Stimulated activated effector memory CD8-positive, alpha-beta T cell treated with anti-CD3 and anti-CD28 coated beads, Interleukin-12 subunit alpha, Interleukin-12 subunit beta, amount 100 ng/mL, for 72 hours (primary cell): ENCODE measurements at regions not wholly inside any gene's neighbourhood (a gene's known extent, or its start where the extent isn't known, plus 50 kb on each side); places are given as distances from the start of the nearest gene placed in this dataset.

ENCODE experiments used
- ATAC-seq: fragments of 150-1000 bp; cut with Tn5 transposase; 2 replicates; pipeline ENCODE4 v1.10.0; 2021
- DNase-seq, 2 donors: peaks; one replicate each; pipeline ENCODE4 v3.0.0; 2021 to 2022; ENCODE audit warnings: low spot score in 2 of 2
- H3K27ac Mint-ChIP-seq: one replicate; pipeline ENCODE4 v1.8.0; 2022; ENCODE audit warnings: mild to moderate bottlenecking, mixed read lengths
- H3K36me3 Mint-ChIP-seq: one replicate; pipeline ENCODE4 v1.8.0; 2022; ENCODE audit warnings: mild to moderate bottlenecking, mixed read lengths
- H3K4me1 Mint-ChIP-seq: one replicate; pipeline ENCODE4 v1.8.0; 2022; ENCODE audit warnings: mixed read lengths
- H3K4me3 Mint-ChIP-seq: one replicate; pipeline ENCODE4 v1.8.0; 2022; ENCODE audit warnings: mild to moderate bottlenecking, mixed read lengths
- H3K9me3 Mint-ChIP-seq: one replicate; pipeline ENCODE4 v1.8.0; 2022; ENCODE audit warnings: mixed read lengths

- no peaks in the 10 kb centered on the region for H3K36me3 Mint-ChIP-seq
Measured at GRCh38 chr3:21357241-21357640, 393.8 kb downstream of the ZNF385D start.

GRCh38 chr3:21356402-21356801, 394.6 kb downstream of the ZNF385D start:
- DNase-seq (no peak), ATAC-seq (no peak)
- Mint-ChIP-seq H3K4me1 (no peaks in the 10 kb centered on the region), H3K36me3 (no peaks in the 10 kb centered on the region), H3K9me3 (peaks cover 8% of the 10 kb centered on the region), H3K4me3 (no peak overlapping the region), H3K27ac (no peak overlapping the region)

More at GRCh38 chr3:21357241-21357640, 393.8 kb downstream of the ZNF385D start:
- Mint-ChIP-seq H3K9me3 (peaks cover 7% of the 10 kb centered on the region), H3K4me3 (no peak overlapping the region), H3K27ac (no peak overlapping the region), H3K4me1 (no peaks in the 10 kb centered on the region)
- DNase-seq: no peak
- no peak for ATAC-seq

GRCh38 chr3:21345382-21345976, 405.5 kb downstream of the ZNF385D start:
- no peak for DNase-seq
- no peak for ATAC-seq

GRCh38 chr3:21331857-21332256, 419.2 kb downstream of the ZNF385D start:
- Mint-ChIP-seq H3K9me3 (peaks cover 12% of the 10 kb centered on the region), H3K4me1 (no peaks in the 10 kb centered on the region), H3K4me3 (no peak overlapping the region), H3K36me3 (no peaks in the 10 kb centered on the region), H3K27ac (no peak overlapping the region)
- no peak for ATAC-seq
- no peak for DNase-seq

More at GRCh38 chr3:21345382-21345976, 405.5 kb downstream of the ZNF385D start:
- Mint-ChIP-seq H3K4me3 (no peak overlapping the region), H3K9me3 (peaks cover 12% of the 10 kb centered on the region), H3K4me1 (no peaks in the 10 kb centered on the region), H3K27ac (no peak overlapping the region), H3K36me3 (no peaks in the 10 kb centered on the region)

- Mint-ChIP-seq H3K4me3 (no peak overlapping the region), H3K4me1 (no peaks in the 10 kb centered on the region), H3K36me3 (no peaks in the 10 kb centered on the region), H3K27ac (no peak overlapping the region), H3K9me3 (peaks cover 12% of the 10 kb centered on the region)
- no peak for ATAC-seq
- DNase-seq: no peak
Measured at GRCh38 chr3:21331321-21331720, 419.7 kb downstream of the ZNF385D start.

GRCh38 chr3:21330293-21330692, 420.7 kb downstream of the ZNF385D start:
- no peaks in the 10 kb centered on the region for H3K4me1 Mint-ChIP-seq
- no peak overlapping the region for H3K4me3 Mint-ChIP-seq
- no peak overlapping the region for H3K27ac Mint-ChIP-seq
- DNase-seq: no peak
- peaks cover 8% of the 10 kb centered on the region for H3K9me3 Mint-ChIP-seq
- no peaks in the 10 kb centered on the region for H3K36me3 Mint-ChIP-seq
- peak; percentile 53 for ATAC-seq

- DNase-seq (no peak), ATAC-seq (no peak)
- Mint-ChIP-seq H3K27ac (no peak overlapping the region), H3K9me3 (peaks cover 8% of the 10 kb centered on the region), H3K36me3 (no peaks in the 10 kb centered on the region), H3K4me3 (no peak overlapping the region), H3K4me1 (no peaks in the 10 kb centered on the region)
Measured at GRCh38 chr3:21328711-21329390, 422.2 kb downstream of the ZNF385D start.

GRCh38 chr3:21326704-21327475, 424.1 kb downstream of the ZNF385D start:
- ATAC-seq: no peak

GRCh38 chr3:21314688-21315087, 436.3 kb downstream of the ZNF385D start:
- H3K4me1 Mint-ChIP-seq: no peaks in the 10 kb centered on the region
- no peak overlapping the region for H3K27ac Mint-ChIP-seq
- peaks cover 11% of the 10 kb centered on the region for H3K9me3 Mint-ChIP-seq
- no peak overlapping the region for H3K4me3 Mint-ChIP-seq
- H3K36me3 Mint-ChIP-seq: no peaks in the 10 kb centered on the region
- DNase-seq (no peak), ATAC-seq (no peak)

More at GRCh38 chr3:21326704-21327475, 424.1 kb downstream of the ZNF385D start:
- Mint-ChIP-seq H3K36me3 (no peaks in the 10 kb centered on the region), H3K9me3 (peaks cover 8% of the 10 kb centered on the region), H3K4me1 (no peaks in the 10 kb centered on the region), H3K27ac (no peak overlapping the region), H3K4me3 (no peak overlapping the region)
- no peak for DNase-seq

- no peak for ATAC-seq
- H3K4me1 Mint-ChIP-seq: no peaks in the 10 kb centered on the region
- H3K36me3 Mint-ChIP-seq: no peaks in the 10 kb centered on the region
- H3K9me3 Mint-ChIP-seq: peaks cover 11% of the 10 kb centered on the region
- no peak for DNase-seq
- no peak overlapping the region for H3K4me3 Mint-ChIP-seq
- no peak overlapping the region for H3K27ac Mint-ChIP-seq
Measured at GRCh38 chr3:21310891-21311290, 440.1 kb downstream of the ZNF385D start.

- Mint-ChIP-seq H3K4me1 (no peaks in the 10 kb centered on the region), H3K9me3 (peaks cover 12% of the 10 kb centered on the region), H3K4me3 (no peak overlapping the region), H3K27ac (no peak overlapping the region), H3K36me3 (no peaks in the 10 kb centered on the region)
- DNase-seq (no peak), ATAC-seq (no peak)
Measured at GRCh38 chr3:21310161-21310560, 440.8 kb downstream of the ZNF385D start.

GRCh38 chr3:21297304-21297703, 453.7 kb downstream of the ZNF385D start:
- no peak for DNase-seq
- no peak for ATAC-seq
- Mint-ChIP-seq H3K36me3 (no peaks in the 10 kb centered on the region), H3K4me3 (no peak overlapping the region), H3K9me3 (peaks cover 6% of the 10 kb centered on the region), H3K4me1 (no peaks in the 10 kb centered on the region), H3K27ac (no peak overlapping the region)

- no peak overlapping the region for H3K4me3 Mint-ChIP-seq
- H3K4me1 Mint-ChIP-seq: no peaks in the 10 kb centered on the region
- H3K36me3 Mint-ChIP-seq: no peaks in the 10 kb centered on the region
- H3K27ac Mint-ChIP-seq: no peak overlapping the region
- DNase-seq (no peak), ATAC-seq (no peak)
- H3K9me3 Mint-ChIP-seq: peaks cover 12% of the 10 kb centered on the region
Measured at GRCh38 chr3:21294768-21295167, 456.2 kb downstream of the ZNF385D start.

GRCh38 chr3:21292971-21293370, 458.0 kb downstream of the ZNF385D start:
- Mint-ChIP-seq H3K4me3 (no peak overlapping the region), H3K27ac (no peak overlapping the region), H3K4me1 (no peaks in the 10 kb centered on the region), H3K9me3 (peaks cover 6% of the 10 kb centered on the region), H3K36me3 (no peaks in the 10 kb centered on the region)
- DNase-seq (no peak), ATAC-seq (no peak)

GRCh38 chr3:21290557-21290956, 460.5 kb downstream of the ZNF385D start:
- peaks cover 11% of the 10 kb centered on the region for H3K9me3 Mint-ChIP-seq
- ATAC-seq (no peak), DNase-seq (no peak)
- H3K27ac Mint-ChIP-seq: no peak overlapping the region
- H3K4me1 Mint-ChIP-seq: no peaks in the 10 kb centered on the region
- H3K4me3 Mint-ChIP-seq: no peak overlapping the region
- no peaks in the 10 kb centered on the region for H3K36me3 Mint-ChIP-seq
